HEK293 (cell line): ENCODE measurements at regions not wholly inside any gene's neighbourhood (a gene's known extent, or its start where the extent isn't known, plus 50 kb on each side); places are given as distances from the start of the nearest gene placed in this dataset.

ENCODE experiments used
- CTCF ChIA-PET: fragments of 350-600 bp; formaldehyde crosslinking; extraction: SDS; loops from one replicate; lab custom pipeline; 2021; ENCODE audit warnings: antibody characterized with exemption; lab: Yijun Ruan, JAX
- POLR2A ChIA-PET: fragments of 300-600 bp; formaldehyde crosslinking; extraction: SDS; loops from one replicate; lab custom pipeline; 2020; ENCODE audit warnings: antibody characterized with exemption, inconsistent platforms; lab: Yijun Ruan, JAX
- H3K27ac ChIP-seq: fragments of 200-500 bp; sonication (Bioruptor generic); 2 replicates; pipeline ENCODE4 v1.5.1; 2014; ENCODE audit warnings: low read depth, low read length, control low read depth, inconsistent platforms; ENCODE audit errors: extremely low read depth
- H3K36me3 ChIP-seq, 2 experiments: fragments of 200-500 bp in 1 of 2; sonication (Bioruptor generic) in 1 of 2; 1 replicate in 1 of 2; 2 replicates in 1 of 2; pipeline ENCODE4 v1.5.1; 2014 to 2017; ENCODE audit warnings: inconsistent platforms in 2 of 2, low read length in 2 of 2; ENCODE audit not compliant: control insufficient read depth in 2 of 2, insufficient read depth in 1 of 2
- H3K4me1 ChIP-seq: fragments of 200-500 bp; sonication (Bioruptor generic); 2 replicates; pipeline ENCODE4 v1.5.1; 2014; ENCODE audit warnings: mild to moderate bottlenecking, low read length, inconsistent platforms; ENCODE audit not compliant: control insufficient read depth, insufficient read depth
- H3K4me3 ChIP-seq: 2 replicates; pipeline ENCODE4 v1.5.1; 2011; ENCODE audit warnings: low read depth, mild to moderate bottlenecking, control low read depth, low read length, moderate library complexity
- H3K9me3 ChIP-seq: fragments of 200-500 bp; sonication (Bioruptor generic); 2 replicates; pipeline ENCODE4 v1.5.1; 2014; ENCODE audit warnings: low read depth, low read length, inconsistent platforms; ENCODE audit not compliant: control insufficient read depth, insufficient read depth
- EGR2 ChIP-seq: fragments of 450-650 bp; formaldehyde crosslinking; IDR thresholded peaks from 2 replicates; pipeline ENCODE4 v1.5.1; 2016; ENCODE audit warnings: low read depth, missing biosample characterization, missing genetic modification characterization
- ELK4 ChIP-seq: IDR thresholded peaks from 2 replicates; pipeline ENCODE4 v1.6.1; 2011; ENCODE audit warnings: mild to moderate bottlenecking, low read depth, low read length, borderline replicate concordance
- GLI2 ChIP-seq: fragments of 450-650 bp; formaldehyde crosslinking; IDR thresholded peaks from 2 replicates; pipeline ENCODE4; 2017; ENCODE audit warnings: missing biosample characterization, missing genetic modification characterization, low read depth, borderline replicate concordance
- HOXC10 ChIP-seq: sonication (generic); formaldehyde crosslinking; IDR thresholded peaks from 2 replicates; pipeline ENCODE4 v1.8.1; 2023; ENCODE audit warnings: mild to moderate bottlenecking, missing genetic modification reagents
- KLF1 ChIP-seq: fragments of 450-650 bp; formaldehyde crosslinking; IDR thresholded peaks from 2 replicates; pipeline ENCODE4 v1.5.1; 2016; ENCODE audit warnings: missing biosample characterization, missing genetic modification characterization
- SP7 ChIP-seq: fragments of 450-650 bp; formaldehyde crosslinking; IDR thresholded peaks from 2 replicates; pipeline ENCODE4 v1.5.1; 2016; ENCODE audit warnings: missing biosample characterization, missing genetic modification characterization
- YY1 ChIP-seq: fragments of 450-650 bp; formaldehyde crosslinking; IDR thresholded peaks from 2 replicates; pipeline ENCODE4 v1.5.1; 2018; ENCODE audit warnings: missing biosample characterization, missing genetic modification characterization
- ZBTB20 ChIP-seq: fragments of 450-650 bp; formaldehyde crosslinking; IDR thresholded peaks from 2 replicates; pipeline ENCODE4 v1.5.1; 2016; ENCODE audit warnings: missing biosample characterization, missing genetic modification characterization
- ZEB2 ChIP-seq: fragments of 450-650 bp; formaldehyde crosslinking; IDR thresholded peaks from 2 replicates; pipeline ENCODE4 v1.5.1; 2016; ENCODE audit warnings: missing biosample characterization, missing genetic modification characterization
- ZFP69B ChIP-seq: fragments of 450-650 bp; formaldehyde crosslinking; IDR thresholded peaks from 2 replicates; pipeline ENCODE4 v1.5.1; 2016; ENCODE audit warnings: missing biosample characterization, missing genetic modification characterization
- ZNF114 ChIP-seq: fragments of 450-650 bp; formaldehyde crosslinking; IDR thresholded peaks from 2 replicates; pipeline ENCODE4 v1.5.0; 2017; ENCODE audit warnings: missing biosample characterization, missing genetic modification characterization
- ZNF138 ChIP-seq: fragments of 450-650 bp; formaldehyde crosslinking; IDR thresholded peaks from 2 replicates; pipeline ENCODE4 v1.5.1; 2016; ENCODE audit warnings: missing biosample characterization, missing genetic modification characterization, borderline replicate concordance
- ZNF184 ChIP-seq: fragments of 450-650 bp; IDR thresholded peaks from 2 replicates; pipeline ENCODE4 v1.5.1; 2018; ENCODE audit warnings: missing biosample characterization, mild to moderate bottlenecking, missing genetic modification characterization
- ZNF2 ChIP-seq: fragments of 450-650 bp; formaldehyde crosslinking; IDR thresholded peaks from 2 replicates; pipeline ENCODE4 v1.5.1; 2016; ENCODE audit warnings: missing biosample characterization, missing genetic modification characterization
- ZNF223 ChIP-seq: fragments of 450-650 bp; formaldehyde crosslinking; IDR thresholded peaks from 2 replicates; pipeline ENCODE4 v1.5.1; 2016; ENCODE audit warnings: missing biosample characterization, missing genetic modification characterization
- ZNF24 ChIP-seq: fragments of 450-650 bp; formaldehyde crosslinking; IDR thresholded peaks from 2 replicates; pipeline ENCODE4 v1.5.1; 2016; ENCODE audit warnings: missing biosample characterization, missing genetic modification characterization
- ZNF391 ChIP-seq: fragments of 450-650 bp; formaldehyde crosslinking; IDR thresholded peaks from 2 replicates; pipeline ENCODE4 v1.5.1; 2016; ENCODE audit warnings: low read depth, missing biosample characterization, missing genetic modification characterization, borderline replicate concordance
- ZNF514 ChIP-seq: fragments of 450-650 bp; formaldehyde crosslinking; IDR thresholded peaks from 2 replicates; pipeline ENCODE4 v1.5.1; 2016; ENCODE audit warnings: missing biosample characterization, missing genetic modification characterization
- ZNF529 ChIP-seq: fragments of 450-650 bp; formaldehyde crosslinking; IDR thresholded peaks from 2 replicates; pipeline ENCODE4 v1.5.1; 2017; ENCODE audit warnings: missing genetic modification characterization, missing biosample characterization; ENCODE audit not compliant: insufficient replicate concordance
- ZNF585B ChIP-seq: fragments of 450-650 bp; formaldehyde crosslinking; IDR thresholded peaks from 2 replicates; pipeline ENCODE4 v1.5.1; 2016; ENCODE audit warnings: missing biosample characterization, missing genetic modification characterization
- ZNF677 ChIP-seq: fragments of 450-650 bp; IDR thresholded peaks from 2 replicates; pipeline ENCODE4 v1.5.0; 2018; ENCODE audit warnings: missing biosample characterization, mild to moderate bottlenecking, missing genetic modification characterization, moderate library complexity
- ZNF701 ChIP-seq: fragments of 450-650 bp; formaldehyde crosslinking; IDR thresholded peaks from 2 replicates; pipeline ENCODE4 v1.5.1; 2016; ENCODE audit warnings: missing biosample characterization, missing genetic modification characterization
- TF ChIP-seq, protein P1 (sequence below): fragments of 450-650 bp; formaldehyde crosslinking; IDR thresholded peaks from 2 replicates; pipeline ENCODE4 v1.5.1; 2017; ENCODE audit warnings: missing biosample characterization, missing genetic modification characterization
- TF ChIP-seq, protein P2 (sequence below): fragments of 450-650 bp; formaldehyde crosslinking; IDR thresholded peaks from 2 replicates; pipeline ENCODE4 v1.5.1; 2017; ENCODE audit warnings: missing biosample characterization, mild to moderate bottlenecking, missing genetic modification characterization, moderate library complexity
- TF ChIP-seq, protein P3 (sequence below): sonication (generic); formaldehyde crosslinking; IDR thresholded peaks from 2 replicates; pipeline ENCODE4 v1.8.1; 2022; ENCODE audit warnings: mild to moderate bottlenecking, moderate library complexity, missing genetic modification reagents
- TF ChIP-seq, protein P4 (sequence below): fragments of 450-650 bp; formaldehyde crosslinking; IDR thresholded peaks from 2 replicates; pipeline ENCODE4 v1.5.1; 2016; ENCODE audit warnings: missing biosample characterization, missing genetic modification characterization, low read depth

GRCh38 chr15:95261968-95262367 is 1030.6 kb downstream of the MCTP2 start:
- CTCF ChIA-PET = interaction anchor here (1.1 to 1.4 kb wide), 3 partner anchors 13 to 592 kb away, joined by 3 to 5 read pairs (median 4); no protein-coding TSS in a partner anchor
- Histone ChIP-seq H3K9me3 (no peaks in the 10 kb centered on the region), H3K4me1 (0 out of 2 replicates have a peak, but pooled peaks cover 4% of the 10 kb centered on the region), H3K27ac (no peak overlapping the region), H3K4me3 (no peak overlapping the region), H3K36me3 (no peaks in the 10 kb centered on the region)
- POLR2A ChIA-PET = no interaction called here
- TF ChIP-seq ZNF138 (tag by site-specific recombination) (no peak), ZNF585B (no peak), ZFP69B (tag by site-specific recombination) (no peak), ZNF514 (tag by site-specific recombination) (no peak), ZNF529 (tag by site-specific recombination) (no peak), ZNF184 (tag by site-specific recombination) (no peak)
- TF ChIP-seq, protein P1, sequence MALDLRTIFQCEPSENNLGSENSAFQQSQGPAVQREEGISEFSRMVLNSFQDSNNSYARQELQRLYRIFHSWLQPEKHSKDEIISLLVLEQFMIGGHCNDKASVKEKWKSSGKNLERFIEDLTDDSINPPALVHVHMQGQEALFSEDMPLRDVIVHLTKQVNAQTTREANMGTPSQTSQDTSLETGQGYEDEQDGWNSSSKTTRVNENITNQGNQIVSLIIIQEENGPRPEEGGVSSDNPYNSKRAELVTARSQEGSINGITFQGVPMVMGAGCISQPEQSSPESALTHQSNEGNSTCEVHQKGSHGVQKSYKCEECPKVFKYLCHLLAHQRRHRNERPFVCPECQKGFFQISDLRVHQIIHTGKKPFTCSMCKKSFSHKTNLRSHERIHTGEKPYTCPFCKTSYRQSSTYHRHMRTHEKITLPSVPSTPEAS (tag by site-specific recombination) = no peak
- TF ChIP-seq, protein P2, sequence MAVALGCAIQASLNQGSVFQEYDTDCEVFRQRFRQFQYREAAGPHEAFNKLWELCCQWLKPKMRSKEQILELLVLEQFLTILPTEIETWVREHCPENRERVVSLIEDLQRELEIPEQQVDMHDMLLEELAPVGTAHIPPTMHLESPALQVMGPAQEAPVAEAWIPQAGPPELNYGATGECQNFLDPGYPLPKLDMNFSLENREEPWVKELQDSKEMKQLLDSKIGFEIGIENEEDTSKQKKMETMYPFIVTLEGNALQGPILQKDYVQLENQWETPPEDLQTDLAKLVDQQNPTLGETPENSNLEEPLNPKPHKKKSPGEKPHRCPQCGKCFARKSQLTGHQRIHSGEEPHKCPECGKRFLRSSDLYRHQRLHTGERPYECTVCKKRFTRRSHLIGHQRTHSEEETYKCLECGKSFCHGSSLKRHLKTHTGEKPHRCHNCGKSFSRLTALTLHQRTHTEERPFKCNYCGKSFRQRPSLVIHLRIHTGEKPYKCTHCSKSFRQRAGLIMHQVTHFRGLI (tag by site-specific recombination) = no peak

GRCh38 chr15:95262866-95263564 is 1031.7 kb downstream of the MCTP2 start:
- H3K36me3 ChIP-seq = no peaks in the 10 kb centered on the region
- TF ChIP-seq ZNF114 (no peak), HOXC10 (CRISPR knock-in tag) (no peak), ZNF24 (tag by site-specific recombination) (no peak), ZEB2 (tag by site-specific recombination) (no peak), YY1 (tag by site-specific recombination) (no peak), KLF1 (tag by site-specific recombination) (no peak), EGR2 (tag by site-specific recombination) (no peak), GLI2 (tag by site-specific recombination) (no peak)
- no peak overlapping the region for H3K27ac ChIP-seq
- H3K4me3 ChIP-seq = no peak overlapping the region
- no peaks in the 10 kb centered on the region for H3K9me3 ChIP-seq
- 0 out of 2 replicates have a peak, but pooled peaks cover 4% of the 10 kb centered on the region for H3K4me1 ChIP-seq
- POLR2A ChIA-PET = no interaction called here
- CTCF ChIA-PET = interaction anchor here (0.6 to 1.3 kb wide), 5 partner anchors 22 to 591 kb away, joined by 3 to 5 read pairs (median 4); no protein-coding TSS in a partner anchor

DNA sequence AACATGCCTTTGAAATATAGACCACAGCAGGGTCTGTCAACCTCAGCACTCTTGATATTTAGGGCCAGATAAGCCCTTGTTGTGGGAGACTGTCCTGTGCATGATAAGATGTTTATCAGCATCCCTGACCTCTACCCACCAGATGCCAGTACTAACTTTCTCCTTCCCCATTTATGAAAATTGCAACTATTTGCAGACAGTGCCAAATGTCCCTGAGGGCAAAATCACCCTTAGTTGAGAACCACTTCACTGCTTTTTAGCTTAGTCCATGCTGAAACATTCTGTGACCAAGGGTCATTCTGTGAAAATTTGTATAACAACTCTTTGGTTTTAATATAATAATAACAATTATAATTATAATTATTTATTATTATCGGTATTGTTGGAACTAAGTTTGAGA is 1032.4 kb downstream of the MCTP2 start:
- H3K36me3 ChIP-seq = no peaks in the 10 kb centered on the region
- no peak overlapping the region for H3K27ac ChIP-seq
- CTCF ChIA-PET = interaction anchor here (0.6 to 1.1 kb wide), 3 partner anchors 22 to 234 kb away, joined by 3 to 4 read pairs (median 4); no protein-coding TSS in a partner anchor
- no peaks in the 10 kb centered on the region for H3K9me3 ChIP-seq
- H3K4me3 ChIP-seq = no peak overlapping the region
- H3K4me1 ChIP-seq = 0 out of 2 replicates have a peak, but pooled peaks cover 4% of the 10 kb centered on the region
- POLR2A ChIA-PET = no interaction called here
- TF ChIP-seq ZNF223 = no peak
- TF ChIP-seq ZNF701 = no peak
- TF ChIP-seq ZBTB20 (tag by site-specific recombination) = no peak
- no peak for TF ChIP-seq ZNF391 (tag by site-specific recombination)
- TF ChIP-seq ZNF2 (tag by site-specific recombination) = no peak
- TF ChIP-seq ZNF677 = no peak
- TF ChIP-seq ELK4 = no peak
- TF ChIP-seq, protein P3, sequence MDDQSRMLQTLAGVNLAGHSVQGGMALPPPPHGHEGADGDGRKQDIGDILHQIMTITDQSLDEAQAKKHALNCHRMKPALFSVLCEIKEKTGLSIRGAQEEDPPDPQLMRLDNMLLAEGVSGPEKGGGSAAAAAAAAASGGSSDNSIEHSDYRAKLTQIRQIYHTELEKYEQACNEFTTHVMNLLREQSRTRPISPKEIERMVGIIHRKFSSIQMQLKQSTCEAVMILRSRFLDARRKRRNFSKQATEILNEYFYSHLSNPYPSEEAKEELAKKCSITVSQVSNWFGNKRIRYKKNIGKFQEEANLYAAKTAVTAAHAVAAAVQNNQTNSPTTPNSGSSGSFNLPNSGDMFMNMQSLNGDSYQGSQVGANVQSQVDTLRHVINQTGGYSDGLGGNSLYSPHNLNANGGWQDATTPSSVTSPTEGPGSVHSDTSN (CRISPR knock-in tag) = no peak
- no peak for TF ChIP-seq SP7 (tag by site-specific recombination)
- TF ChIP-seq, protein P4, sequence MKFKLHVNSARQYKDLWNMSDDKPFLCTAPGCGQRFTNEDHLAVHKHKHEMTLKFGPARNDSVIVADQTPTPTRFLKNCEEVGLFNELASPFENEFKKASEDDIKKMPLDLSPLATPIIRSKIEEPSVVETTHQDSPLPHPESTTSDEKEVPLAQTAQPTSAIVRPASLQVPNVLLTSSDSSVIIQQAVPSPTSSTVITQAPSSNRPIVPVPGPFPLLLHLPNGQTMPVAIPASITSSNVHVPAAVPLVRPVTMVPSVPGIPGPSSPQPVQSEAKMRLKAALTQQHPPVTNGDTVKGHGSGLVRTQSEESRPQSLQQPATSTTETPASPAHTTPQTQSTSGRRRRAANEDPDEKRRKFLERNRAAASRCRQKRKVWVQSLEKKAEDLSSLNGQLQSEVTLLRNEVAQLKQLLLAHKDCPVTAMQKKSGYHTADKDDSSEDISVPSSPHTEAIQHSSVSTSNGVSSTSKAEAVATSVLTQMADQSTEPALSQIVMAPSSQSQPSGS (tag by site-specific recombination) = no peak
